Transverse colon (tissue), 3 donors: ENCODE measurements at regions not wholly inside any gene's neighbourhood (a gene's known extent, or its start where the extent isn't known, plus 50 kb on each side); places are given as distances from the start of the nearest gene placed in this dataset.

Source experiments
- CTCF ChIP-seq, 5 experiments: fragments of 200-600 bp in 3 of 5; fragments of 450-650 bp in 2 of 5; sonication (generic) in 3 of 5; IDR thresholded peaks; 1 replicate in 2 of 5; 2 replicates in 3 of 5; pipeline ENCODE4 v1.5.1; 2016 to 2017; ENCODE audit warnings: antibody characterized with exemption in 5 of 5, inconsistent platforms in 3 of 5, mild to moderate bottlenecking in 2 of 5, moderate library complexity in 1 of 5
- POLR2A ChIP-seq: fragments of 450-650 bp; IDR thresholded peaks from one replicate; pipeline ENCODE4 v1.6.1; 2016; ENCODE audit warnings: antibody characterized with exemption, mild to moderate bottlenecking, moderate library complexity

DNA sequence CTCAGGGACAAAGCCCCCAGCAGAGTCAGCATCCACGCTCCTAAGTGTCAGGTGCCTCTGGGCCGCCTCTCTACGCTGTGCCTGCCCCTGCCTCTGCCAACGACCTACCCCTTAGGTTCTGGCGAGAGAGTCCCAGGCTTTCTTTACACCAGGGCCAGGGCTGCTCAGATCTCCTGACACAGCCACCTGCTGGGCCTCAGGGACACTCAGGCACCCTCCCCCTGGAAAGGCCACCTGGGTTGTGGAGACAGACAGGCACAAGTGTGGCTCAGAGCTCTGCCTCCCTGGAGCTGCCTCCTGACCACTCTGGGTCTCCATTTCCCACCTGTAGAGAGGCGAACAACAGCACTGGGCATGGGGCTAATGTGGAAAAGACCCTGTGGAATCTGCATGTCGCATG lies 90.0 kb upstream of the ADRA2C start:
- no peak for TF ChIP-seq POLR2A
- no peak for TF ChIP-seq CTCF (IDR thresholded peaks at IDR 0.05)
